ENCODE measurements at regions not wholly inside any gene's neighbourhood (a gene's known extent, or its start where the extent isn't known, plus 50 kb on each side); places are given as distances from the start of the nearest gene placed in this dataset.

- H3K4me1 Mint-ChIP-seq = peaks cover 4% of the 10 kb centered on the region
- no peaks in the 10 kb centered on the region for H3K9me3 Mint-ChIP-seq
- no peak overlapping the region for H3K27ac Mint-ChIP-seq
- intact Hi-C loops (cut with micrococcal nuclease) = no loop called here
- no peaks in the 10 kb centered on the region for H3K36me3 Mint-ChIP-seq (ENCODE audit: low read depth)
- H3K4me3 Mint-ChIP-seq = no peak overlapping the region
- H3K27me3 Mint-ChIP-seq = peaks cover 44% of the 10 kb centered on the region
- no peak for DNase-seq
These were observed 59.0 kb downstream of the NDUFS5 start for GRCh38 chr1:39085174-39085573.

- H3K36me3 Mint-ChIP-seq (ENCODE audit: low read depth) = no peaks in the 10 kb centered on the region
- intact Hi-C loops (cut with micrococcal nuclease) = no loop called here
- H3K27ac Mint-ChIP-seq = no peak overlapping the region
- no peaks in the 10 kb centered on the region for H3K9me3 Mint-ChIP-seq
- no peaks in the 10 kb centered on the region for H3K4me1 Mint-ChIP-seq
- no peak overlapping the region for H3K4me3 Mint-ChIP-seq
- DNase-seq = no peak
- H3K27me3 Mint-ChIP-seq = peaks cover 39% of the 10 kb centered on the region
These were observed 60.2 kb downstream of the NDUFS5 start for GRCh38 chr1:39086386-39086785.

DNA sequence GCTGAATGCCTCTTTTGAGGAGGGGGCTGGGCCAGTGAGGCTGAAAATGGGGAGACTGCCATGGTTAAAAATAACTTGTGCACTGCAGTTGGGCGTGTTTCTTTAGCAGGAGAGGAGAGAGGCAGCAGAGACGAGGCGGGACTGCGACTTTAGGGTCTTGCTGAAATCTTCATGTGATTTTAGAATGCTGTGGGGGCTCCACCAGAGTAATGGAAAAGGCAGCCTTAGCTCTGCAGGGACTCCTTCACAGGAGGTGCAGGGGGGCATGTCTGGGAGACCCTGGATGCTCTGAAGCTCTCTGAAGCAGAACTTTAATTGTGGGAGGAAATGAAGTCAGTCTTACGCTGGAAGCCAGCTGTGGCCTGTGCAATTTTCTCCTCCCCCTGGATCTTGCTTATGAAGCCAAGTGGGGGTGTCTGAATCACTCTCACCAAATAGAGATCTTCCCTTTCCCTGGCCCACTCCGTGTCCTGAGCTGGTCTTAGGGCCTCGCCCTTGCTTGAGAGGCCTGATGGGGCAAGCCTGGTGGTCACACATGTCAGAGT lies 60.8 kb downstream of the NDUFS5 start:
- DNase-seq = no peak
- no peaks in the 10 kb centered on the region for H3K9me3 Mint-ChIP-seq
- H3K36me3 Mint-ChIP-seq (ENCODE audit: low read depth) = no peaks in the 10 kb centered on the region
- no peak overlapping the region for H3K27ac Mint-ChIP-seq
- intact Hi-C loops (cut with micrococcal nuclease) = no loop called here
- peaks cover 39% of the 10 kb centered on the region for H3K27me3 Mint-ChIP-seq
- no peaks in the 10 kb centered on the region for H3K4me1 Mint-ChIP-seq
- H3K4me3 Mint-ChIP-seq = no peak overlapping the region

DNA sequence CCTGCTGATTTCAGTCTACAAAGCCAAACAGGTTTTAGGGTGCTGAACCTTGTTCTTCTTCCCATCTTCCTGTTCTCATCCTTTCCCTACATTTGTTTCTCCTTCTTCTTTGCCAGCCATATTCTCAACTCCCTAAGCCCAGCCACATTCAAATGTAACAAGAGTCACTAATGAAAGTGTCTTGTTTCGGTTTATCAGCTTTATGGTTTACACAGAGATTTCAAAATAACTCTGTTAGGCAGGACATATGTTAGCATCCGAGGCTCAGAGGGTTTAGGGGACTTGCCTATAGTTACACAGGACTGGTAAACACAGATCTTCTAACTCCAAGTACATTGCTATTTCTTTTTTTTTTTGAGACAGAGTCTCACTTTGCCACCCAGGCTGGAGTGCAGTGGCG lies 61.3 kb downstream of the NDUFS5 start:
- intact Hi-C loops (cut with micrococcal nuclease) = no loop called here
- Mint-ChIP-seq H3K4me1 (no peaks in the 10 kb centered on the region), H3K4me3 (no peak overlapping the region), H3K36me3 (ENCODE audit: low read depth) (no peaks in the 10 kb centered on the region), H3K27ac (no peak overlapping the region), H3K9me3 (no peaks in the 10 kb centered on the region), H3K27me3 (peaks cover 34% of the 10 kb centered on the region)
- DNase-seq = no peak

DNA sequence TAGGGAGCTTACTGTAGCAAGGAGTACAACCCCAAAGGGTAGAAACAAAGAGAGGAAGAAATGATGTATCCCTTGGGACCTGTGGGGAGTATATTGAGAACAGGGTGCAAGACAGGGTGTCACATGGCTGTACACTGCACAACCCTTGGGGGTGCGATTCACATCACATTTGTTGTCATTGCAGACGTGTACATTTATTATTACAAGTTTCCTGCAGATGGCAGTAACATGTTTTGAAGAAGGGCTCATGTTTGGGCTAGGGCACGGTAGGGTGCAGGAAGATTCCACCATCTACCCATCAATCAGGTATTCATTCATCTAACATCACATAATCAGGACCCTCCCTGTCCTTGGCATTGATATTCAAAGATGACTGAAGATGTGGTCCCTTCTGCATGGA lies 62.5 kb downstream of the NDUFS5 start:
- intact Hi-C loops (cut with micrococcal nuclease) = no loop called here
- Mint-ChIP-seq H3K27ac (no peak overlapping the region), H3K4me1 (no peaks in the 10 kb centered on the region), H3K9me3 (no peaks in the 10 kb centered on the region), H3K4me3 (no peak overlapping the region), H3K27me3 (peaks cover 22% of the 10 kb centered on the region), H3K36me3 (ENCODE audit: low read depth) (no peaks in the 10 kb centered on the region)
- DNase-seq = no peak

- intact Hi-C loops (cut with micrococcal nuclease) = loop anchor here (5.0 kb wide), 1 partner anchor 218 kb away; the partner anchor contains the start of gene MYCBP
These were observed 63.9 kb downstream of the NDUFS5 start for GRCh38 chr1:39089931-39090521.

DNA sequence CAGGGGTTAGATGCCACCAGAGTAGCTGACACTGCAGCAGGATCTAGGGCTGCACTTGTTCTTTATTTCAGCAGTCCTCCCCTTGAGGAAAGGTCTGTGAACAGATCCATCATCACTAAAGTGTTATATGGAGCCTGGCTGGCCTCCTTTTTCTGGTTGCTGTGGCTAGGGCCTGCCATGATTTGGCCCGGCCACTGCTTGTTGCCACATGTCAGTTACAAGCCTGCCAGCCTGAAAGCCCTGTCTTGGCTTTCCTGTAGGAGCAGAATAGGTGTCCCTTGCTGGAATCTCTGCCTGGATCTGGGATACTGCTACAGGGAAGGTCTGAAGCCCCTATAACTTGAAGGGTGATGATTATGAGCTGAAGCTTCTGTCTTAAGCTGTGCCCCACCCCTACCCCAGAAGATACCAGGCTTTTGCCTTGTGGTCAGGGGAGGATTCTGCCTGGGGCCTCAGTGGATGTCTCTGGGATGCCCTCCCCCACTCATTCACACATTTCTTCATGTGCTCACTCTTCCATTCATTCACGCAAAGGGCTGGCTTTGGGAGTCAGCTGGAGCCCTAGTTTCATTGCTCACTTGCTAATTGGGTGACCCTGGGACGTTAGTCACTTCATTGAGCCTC lies 64.7 kb downstream of the NDUFS5 start:
- DNase-seq = no peak
- Mint-ChIP-seq H3K27me3 (peaks cover 8% of the 10 kb centered on the region), H3K27ac (no peak overlapping the region), H3K9me3 (no peaks in the 10 kb centered on the region), H3K4me1 (no peaks in the 10 kb centered on the region), H3K36me3 (ENCODE audit: low read depth) (no peaks in the 10 kb centered on the region), H3K4me3 (no peak overlapping the region)
- intact Hi-C loops (cut with micrococcal nuclease) = loop anchor here (5.0 kb wide), 1 partner anchor 219 kb away; the partner anchor contains the start of gene MYCBP

More at GRCh38 chr1:39089931-39090521, 63.9 kb downstream of the NDUFS5 start:
- no peak overlapping the region for H3K27ac Mint-ChIP-seq
- no peaks in the 10 kb centered on the region for H3K36me3 Mint-ChIP-seq (ENCODE audit: low read depth)
- no peak for DNase-seq
- peaks cover 10% of the 10 kb centered on the region for H3K27me3 Mint-ChIP-seq
- H3K4me1 Mint-ChIP-seq = no peaks in the 10 kb centered on the region
- no peaks in the 10 kb centered on the region for H3K9me3 Mint-ChIP-seq
- no peak overlapping the region for H3K4me3 Mint-ChIP-seq

- H3K36me3 Mint-ChIP-seq (ENCODE audit: low read depth) = no peaks in the 10 kb centered on the region
- H3K4me3 Mint-ChIP-seq = no peak overlapping the region
- intact Hi-C loops (cut with micrococcal nuclease) = loop anchor here (5.0 kb wide), 1 partner anchor 220 kb away; the partner anchor contains the start of gene MYCBP
- no peak overlapping the region for H3K27ac Mint-ChIP-seq
- no peaks in the 10 kb centered on the region for H3K9me3 Mint-ChIP-seq
- H3K27me3 Mint-ChIP-seq = peaks cover 2% of the 10 kb centered on the region
- peak; percentile 86 for DNase-seq
- H3K4me1 Mint-ChIP-seq = no peaks in the 10 kb centered on the region
These were observed 65.9 kb downstream of the NDUFS5 start for GRCh38 chr1:39091845-39092645.

DNA sequence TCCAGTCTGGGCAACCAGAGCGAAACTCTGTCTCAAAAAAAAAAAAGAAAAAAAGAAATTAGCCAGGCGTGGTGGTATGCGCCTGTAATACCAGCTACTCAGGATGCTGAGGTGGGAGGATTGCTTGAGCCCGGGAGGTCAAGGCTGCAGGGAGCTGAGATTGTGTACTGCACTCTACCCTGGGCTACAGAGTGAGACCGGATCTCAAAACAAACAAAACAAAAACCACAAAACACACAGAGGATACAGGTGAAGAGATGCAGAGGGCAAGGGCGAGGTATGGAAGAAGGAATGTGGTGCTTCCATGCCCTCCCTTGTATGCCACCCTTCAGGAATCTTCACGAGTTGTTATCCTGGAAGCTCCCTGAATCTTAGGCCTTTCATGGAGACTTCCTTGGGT lies 68.5 kb downstream of the NDUFS5 start:
- intact Hi-C loops (cut with micrococcal nuclease) = loop anchor here (5.0 kb wide), 1 partner anchor 222 kb away; the partner anchor contains the start of gene MYCBP
- no peaks in the 10 kb centered on the region for H3K36me3 Mint-ChIP-seq (ENCODE audit: low read depth)
- H3K27ac Mint-ChIP-seq = no peak overlapping the region

GRCh38 chr1:39098546-39099250 lies 72.5 kb downstream of the NDUFS5 start:
- H3K27ac Mint-ChIP-seq = peak overlapping the region; percentile 31
- intact Hi-C loops (cut with micrococcal nuclease) = loop anchor here (1.0 kb wide), 1 partner anchor 441 kb away; no protein-coding TSS in a partner anchor
- peaks cover 20% of the 10 kb centered on the region for H3K4me1 Mint-ChIP-seq

More for the DNA sequence above, 68.5 kb downstream of the NDUFS5 start:
- Mint-ChIP-seq H3K9me3 (no peaks in the 10 kb centered on the region), H3K4me1 (peaks cover 6% of the 10 kb centered on the region), H3K4me3 (no peak overlapping the region), H3K27me3 (peaks cover 2% of the 10 kb centered on the region)
- DNase-seq = no peak

GRCh38 chr1:39102537-39103327 lies 76.6 kb downstream of the NDUFS5 start:
- Mint-ChIP-seq H3K27me3 (peaks cover 8% of the 10 kb centered on the region), H3K4me1 (peaks cover 38% of the 10 kb centered on the region), H3K27ac (peak overlapping the region; percentile 36), H3K9me3 (no peaks in the 10 kb centered on the region), H3K36me3 (ENCODE audit: low read depth) (no peaks in the 10 kb centered on the region), H3K4me3 (no peak overlapping the region)
- intact Hi-C loops (cut with micrococcal nuclease) = loop anchor here (1.0 to 10.0 kb wide), 5 partner anchors 89 to 564 kb away; no protein-coding TSS in a partner anchor
- DNase-seq = peak; percentile 80

More at GRCh38 chr1:39098546-39099250, 72.5 kb downstream of the NDUFS5 start:
- DNase-seq = peak; percentile 89
- Mint-ChIP-seq H3K27me3 (no peaks in the 10 kb centered on the region), H3K4me3 (no peak overlapping the region), H3K9me3 (no peaks in the 10 kb centered on the region), H3K36me3 (ENCODE audit: low read depth) (no peaks in the 10 kb centered on the region)

DNA sequence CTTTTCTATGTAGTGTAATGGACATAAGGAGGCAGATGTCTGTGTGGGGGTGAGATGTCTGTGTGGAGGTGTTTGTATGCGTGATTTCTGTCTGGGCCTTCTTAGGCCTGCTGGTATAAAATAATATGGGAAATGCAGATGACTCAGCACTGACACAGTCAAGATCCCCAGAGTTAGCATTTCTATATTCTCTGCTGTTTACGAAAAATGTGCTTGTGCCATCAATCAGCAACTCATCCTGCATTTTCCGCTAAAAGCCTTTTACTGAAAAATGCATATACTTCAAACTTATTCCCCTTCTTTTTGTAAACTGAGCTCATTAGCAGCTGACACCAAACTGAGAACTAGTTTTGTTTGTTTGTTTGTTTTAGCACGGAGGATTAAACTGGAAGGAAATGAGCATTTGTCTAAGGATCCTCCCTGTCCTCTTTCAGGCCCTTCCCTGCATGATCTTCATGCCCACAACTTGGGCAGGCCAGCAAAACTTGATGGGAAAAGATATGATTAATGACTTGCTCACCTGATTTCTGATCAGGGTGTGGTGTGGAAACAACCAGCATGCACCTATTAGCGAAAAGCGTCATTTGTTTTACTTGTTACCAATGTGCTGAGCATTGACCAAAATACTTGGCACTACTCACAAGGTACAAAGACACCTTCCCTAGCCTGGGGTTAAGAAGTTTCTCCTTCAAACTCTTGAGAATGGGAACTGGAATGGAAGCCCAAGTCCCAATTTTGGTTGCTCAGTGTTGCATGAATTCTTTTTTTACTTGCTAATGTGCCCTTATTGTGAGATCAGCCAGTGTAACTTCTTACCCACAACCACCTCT lies 77.4 kb downstream of the NDUFS5 start:
- H3K27ac Mint-ChIP-seq = no peak overlapping the region
- H3K4me3 Mint-ChIP-seq = peak overlapping the region; percentile 9
- no peaks in the 10 kb centered on the region for H3K36me3 Mint-ChIP-seq (ENCODE audit: low read depth)
- intact Hi-C loops (cut with micrococcal nuclease) = loop anchor here (1.0 to 10.0 kb wide), 3 partner anchors 301 to 563 kb away; no protein-coding TSS in a partner anchor
- peaks cover 8% of the 10 kb centered on the region for H3K27me3 Mint-ChIP-seq
- H3K4me1 Mint-ChIP-seq = peaks cover 36% of the 10 kb centered on the region
- no peak for DNase-seq
- H3K9me3 Mint-ChIP-seq = no peaks in the 10 kb centered on the region
